ENCODE measurements at regions not wholly inside any gene's neighbourhood (a gene's known extent, or its start where the extent isn't known, plus 50 kb on each side); places are given as distances from the start of the nearest gene placed in this dataset.

- no peak for TF ChIP-seq MAX (IDR thresholded peaks at IDR 0.05)
- TF ChIP-seq TCF12 (IDR thresholded peaks at IDR 0.05; ENCODE audit: low read depth) = no peak
- TF ChIP-seq FOXM1 (IDR thresholded peaks at IDR 0.05; ENCODE audit: borderline replicate concordance, low read depth) = no peak
- TF ChIP-seq EP300 (IDR thresholded peaks at IDR 0.05; ENCODE audit: borderline replicate concordance) = no peak
These were observed 338.1 kb downstream of the SEC14L1 start for GRCh38 chr17:77478899-77479298.

- TF ChIP-seq CEBPB (IDR thresholded peaks at IDR 0.05) (no peak), TEAD4 (IDR thresholded peaks at IDR 0.05) (no peak), EP300 (IDR thresholded peaks at IDR 0.05; ENCODE audit: borderline replicate concordance) (no peak), ZBTB7A (IDR thresholded peaks at IDR 0.05; ENCODE audit: low read depth) (no peak)
These were observed 338.8 kb downstream of the SEC14L1 start for GRCh38 chr17:77479372-77480198.

- no peak for TF ChIP-seq TEAD4 (IDR thresholded peaks at IDR 0.05)
- no peak for TF ChIP-seq CREB1 (IDR thresholded peaks at IDR 0.05; ENCODE audit: low read depth)
- TF ChIP-seq EP300 (IDR thresholded peaks at IDR 0.05; ENCODE audit: borderline replicate concordance) = no peak
- no peak for TF ChIP-seq EGR1 (IDR thresholded peaks at IDR 0.05)
- no peak for TF ChIP-seq RAD21 (IDR thresholded peaks at IDR 0.05; ENCODE audit: low read depth)
- TF ChIP-seq NFIC (IDR thresholded peaks at IDR 0.05) = no peak
- TF ChIP-seq YY1 (IDR thresholded peaks at IDR 0.05; ENCODE audit: low read depth) = no peak
- TF ChIP-seq TCF12 (IDR thresholded peaks at IDR 0.05; ENCODE audit: low read depth) = no peak
- no peak for TF ChIP-seq MAX (IDR thresholded peaks at IDR 0.05)
- TF ChIP-seq CEBPB (IDR thresholded peaks at IDR 0.05) = no peak
- TF ChIP-seq FOXM1 (IDR thresholded peaks at IDR 0.05; ENCODE audit: borderline replicate concordance, low read depth) = no peak
- TF ChIP-seq TAF1 (IDR thresholded peaks at IDR 0.05; ENCODE audit: low read depth) = no peak
- no peak for TF ChIP-seq REST (IDR thresholded peaks at IDR 0.05; ENCODE audit: low read depth)
- no peak for TF ChIP-seq USF1 (IDR thresholded peaks at IDR 0.05)
- TF ChIP-seq ZBTB7A (IDR thresholded peaks at IDR 0.05; ENCODE audit: low read depth) = no peak
These were observed 339.4 kb downstream of the SEC14L1 start for GRCh38 chr17:77480199-77480508.

- TF ChIP-seq CEBPB (IDR thresholded peaks at IDR 0.05) = no peak
- TF ChIP-seq CREB1 (IDR thresholded peaks at IDR 0.05; ENCODE audit: low read depth) = no peak
- no peak for TF ChIP-seq FOXM1 (IDR thresholded peaks at IDR 0.05; ENCODE audit: borderline replicate concordance, low read depth)
- TF ChIP-seq REST (IDR thresholded peaks at IDR 0.05; ENCODE audit: low read depth) = no peak
- no peak for TF ChIP-seq MAX (IDR thresholded peaks at IDR 0.05)
- TF ChIP-seq TEAD4 (IDR thresholded peaks at IDR 0.05) = no peak
- TF ChIP-seq USF1 (IDR thresholded peaks at IDR 0.05) = no peak
- no peak for TF ChIP-seq RAD21 (IDR thresholded peaks at IDR 0.05; ENCODE audit: low read depth)
- TF ChIP-seq NFIC (IDR thresholded peaks at IDR 0.05) = no peak
- no peak for TF ChIP-seq TCF12 (IDR thresholded peaks at IDR 0.05; ENCODE audit: low read depth)
- no peak for TF ChIP-seq EP300 (IDR thresholded peaks at IDR 0.05; ENCODE audit: borderline replicate concordance)
- TF ChIP-seq EGR1 (IDR thresholded peaks at IDR 0.05) = no peak
- no peak for TF ChIP-seq ZBTB7A (IDR thresholded peaks at IDR 0.05; ENCODE audit: low read depth)
- TF ChIP-seq TAF1 (IDR thresholded peaks at IDR 0.05; ENCODE audit: low read depth) = no peak
- TF ChIP-seq YY1 (IDR thresholded peaks at IDR 0.05; ENCODE audit: low read depth) = no peak
These were observed 339.9 kb downstream of the SEC14L1 start for GRCh38 chr17:77480509-77481215.

Data from Ishikawa (cell line).